ENCODE measurements at regions not wholly inside any gene's neighbourhood (a gene's known extent, or its start where the extent isn't known, plus 50 kb on each side); places are given as distances from the start of the nearest gene placed in this dataset.

DNA sequence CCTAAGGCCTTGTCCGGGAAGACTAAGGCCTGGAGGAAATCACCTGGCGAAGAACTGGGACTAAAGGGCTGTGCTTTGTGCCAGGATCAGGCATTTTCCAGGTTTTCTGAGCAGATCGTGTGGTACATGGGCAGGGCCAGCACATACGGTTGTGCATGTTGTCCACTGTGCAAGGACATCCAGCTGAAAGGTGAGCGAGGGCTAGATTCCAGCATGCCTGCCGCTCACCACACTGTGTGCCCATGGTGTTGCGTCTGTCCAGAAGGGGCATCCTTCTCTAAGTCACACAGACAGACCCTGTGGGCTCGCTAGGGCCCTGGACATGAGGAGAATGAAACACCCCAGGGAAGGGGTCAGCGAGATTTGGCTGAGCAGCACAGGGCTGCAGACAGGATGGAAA is 80.3 kb upstream of the TAF1B start:
- no peaks in the 10 kb centered on the region for H3K9me3 ChIP-seq (ENCODE audit: control insufficient read depth, insufficient read depth, low read depth, low read length)
- no peak overlapping the region for H3K27ac ChIP-seq (ENCODE audit: low read length)
- no peak for DNase-seq (ENCODE audit: low read depth, low spot score)
- CTCF ChIA-PET = no interaction called here
- no TSS peak for BruUV-seq (replicated peaks)
- POLR2A ChIA-PET = no interaction called here
- H3K4me1 ChIP-seq (ENCODE audit: control insufficient read depth, insufficient read depth, low read length) = no peaks in the 10 kb centered on the region; the same call in 1 of the 2 replicates
- no peaks in the 10 kb centered on the region for H3K27me3 ChIP-seq (ENCODE audit: control insufficient read depth, insufficient read depth, low read length)
- ATAC-seq = peak; percentile 25; the same call in 1 of the 2 replicates
- H3K4me3 ChIP-seq (ENCODE audit: low read depth in 2 of 2, low read length in 2 of 2) = no peak overlapping the region
- TF ChIP-seq TCF7L2 (IDR thresholded peaks at IDR 0.05; ENCODE audit: low read depth, low read length) (no peak), SIN3A (IDR thresholded peaks at IDR 0.05; ENCODE audit: borderline replicate concordance, insufficient read depth, low read depth, low read length) (no peak), POLR2AphosphoS5 (IDR thresholded peaks at IDR 0.05; ENCODE audit: low read depth, low read length) (no peak)
- TF ChIP-seq, protein P1, sequence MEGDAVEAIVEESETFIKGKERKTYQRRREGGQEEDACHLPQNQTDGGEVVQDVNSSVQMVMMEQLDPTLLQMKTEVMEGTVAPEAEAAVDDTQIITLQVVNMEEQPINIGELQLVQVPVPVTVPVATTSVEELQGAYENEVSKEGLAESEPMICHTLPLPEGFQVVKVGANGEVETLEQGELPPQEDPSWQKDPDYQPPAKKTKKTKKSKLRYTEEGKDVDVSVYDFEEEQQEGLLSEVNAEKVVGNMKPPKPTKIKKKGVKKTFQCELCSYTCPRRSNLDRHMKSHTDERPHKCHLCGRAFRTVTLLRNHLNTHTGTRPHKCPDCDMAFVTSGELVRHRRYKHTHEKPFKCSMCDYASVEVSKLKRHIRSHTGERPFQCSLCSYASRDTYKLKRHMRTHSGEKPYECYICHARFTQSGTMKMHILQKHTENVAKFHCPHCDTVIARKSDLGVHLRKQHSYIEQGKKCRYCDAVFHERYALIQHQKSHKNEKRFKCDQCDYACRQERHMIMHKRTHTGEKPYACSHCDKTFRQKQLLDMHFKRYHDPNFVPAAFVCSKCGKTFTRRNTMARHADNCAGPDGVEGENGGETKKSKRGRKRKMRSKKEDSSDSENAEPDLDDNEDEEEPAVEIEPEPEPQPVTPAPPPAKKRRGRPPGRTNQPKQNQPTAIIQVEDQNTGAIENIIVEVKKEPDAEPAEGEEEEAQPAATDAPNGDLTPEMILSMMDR (IDR thresholded peaks at IDR 0.05) = no peak
- TF ChIP-seq, protein P2, sequence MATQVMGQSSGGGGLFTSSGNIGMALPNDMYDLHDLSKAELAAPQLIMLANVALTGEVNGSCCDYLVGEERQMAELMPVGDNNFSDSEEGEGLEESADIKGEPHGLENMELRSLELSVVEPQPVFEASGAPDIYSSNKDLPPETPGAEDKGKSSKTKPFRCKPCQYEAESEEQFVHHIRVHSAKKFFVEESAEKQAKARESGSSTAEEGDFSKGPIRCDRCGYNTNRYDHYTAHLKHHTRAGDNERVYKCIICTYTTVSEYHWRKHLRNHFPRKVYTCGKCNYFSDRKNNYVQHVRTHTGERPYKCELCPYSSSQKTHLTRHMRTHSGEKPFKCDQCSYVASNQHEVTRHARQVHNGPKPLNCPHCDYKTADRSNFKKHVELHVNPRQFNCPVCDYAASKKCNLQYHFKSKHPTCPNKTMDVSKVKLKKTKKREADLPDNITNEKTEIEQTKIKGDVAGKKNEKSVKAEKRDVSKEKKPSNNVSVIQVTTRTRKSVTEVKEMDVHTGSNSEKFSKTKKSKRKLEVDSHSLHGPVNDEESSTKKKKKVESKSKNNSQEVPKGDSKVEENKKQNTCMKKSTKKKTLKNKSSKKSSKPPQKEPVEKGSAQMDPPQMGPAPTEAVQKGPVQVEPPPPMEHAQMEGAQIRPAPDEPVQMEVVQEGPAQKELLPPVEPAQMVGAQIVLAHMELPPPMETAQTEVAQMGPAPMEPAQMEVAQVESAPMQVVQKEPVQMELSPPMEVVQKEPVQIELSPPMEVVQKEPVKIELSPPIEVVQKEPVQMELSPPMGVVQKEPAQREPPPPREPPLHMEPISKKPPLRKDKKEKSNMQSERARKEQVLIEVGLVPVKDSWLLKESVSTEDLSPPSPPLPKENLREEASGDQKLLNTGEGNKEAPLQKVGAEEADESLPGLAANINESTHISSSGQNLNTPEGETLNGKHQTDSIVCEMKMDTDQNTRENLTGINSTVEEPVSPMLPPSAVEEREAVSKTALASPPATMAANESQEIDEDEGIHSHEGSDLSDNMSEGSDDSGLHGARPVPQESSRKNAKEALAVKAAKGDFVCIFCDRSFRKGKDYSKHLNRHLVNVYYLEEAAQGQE (IDR thresholded peaks at IDR 0.05; ENCODE audit: insufficient read depth in 1 of 2, low read depth in 2 of 2, low read length in 1 of 2) = no peak
- intact Hi-C loops (cut with micrococcal nuclease; ENCODE audit: unreplicated experiment) (no loop called here), in situ Hi-C loops (cut with HindIII; ENCODE audit: low pct_unique_long_range_greater_than_20kb, low sequenced_read_pairs) (no loop called here)
- H3K36me3 ChIP-seq (ENCODE audit: control insufficient read depth, insufficient read depth, low read length) = no peaks in the 10 kb centered on the region

DNA sequence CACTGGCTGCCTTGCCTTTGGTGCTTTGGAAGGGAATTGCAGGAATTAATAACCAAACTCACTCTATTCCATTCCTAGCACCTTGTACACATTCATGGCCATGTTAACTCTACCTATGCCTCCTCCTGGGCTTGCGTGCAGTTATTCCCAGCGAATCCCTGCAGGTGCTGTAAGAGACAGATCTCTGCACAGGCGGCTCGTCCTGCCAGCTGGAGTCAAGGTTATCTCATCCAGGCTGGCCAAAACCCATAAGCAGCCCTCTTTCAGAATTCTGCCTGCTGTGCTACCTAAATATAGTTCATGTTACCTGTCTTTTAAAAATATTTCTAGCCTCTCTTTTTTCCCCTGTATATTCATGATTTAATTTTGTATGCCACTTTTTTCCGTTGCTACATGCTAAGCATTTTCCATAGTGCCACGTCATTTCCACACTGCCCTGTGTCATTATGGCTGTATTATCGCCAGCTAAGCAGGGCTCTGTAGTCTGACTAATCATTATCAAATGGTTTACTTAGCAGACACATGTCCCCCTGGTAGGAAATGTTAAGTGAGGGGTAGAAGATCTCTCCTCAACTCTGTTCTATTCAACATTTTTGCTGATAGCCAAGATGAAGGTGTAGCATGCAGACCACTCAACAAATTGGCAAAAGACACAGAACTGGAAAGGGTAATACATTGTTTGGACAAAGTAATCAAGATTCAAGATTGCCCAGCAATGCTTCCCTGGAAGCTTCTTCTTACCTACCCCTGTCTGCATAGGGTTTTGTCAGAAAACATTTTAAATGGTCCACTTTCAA is 79.7 kb upstream of the TAF1B start:
- Histone ChIP-seq H3K36me3 (ENCODE audit: control insufficient read depth, insufficient read depth, low read length) (no peaks in the 10 kb centered on the region), H3K4me3 (ENCODE audit: low read depth in 2 of 2, low read length in 2 of 2) (no peak overlapping the region), H3K27me3 (ENCODE audit: control insufficient read depth, insufficient read depth, low read length) (no peaks in the 10 kb centered on the region), H3K9me3 (ENCODE audit: control insufficient read depth, insufficient read depth, low read depth, low read length) (no peaks in the 10 kb centered on the region), H3K4me1 (ENCODE audit: control insufficient read depth, insufficient read depth, low read length) (peaks cover 1% of the 10 kb centered on the region; the same call in 1 of the 2 replicates), H3K27ac (ENCODE audit: low read length) (no peak overlapping the region)
- DNase-seq (ENCODE audit: low read depth, low spot score) = no peak
- ATAC-seq = peak; percentile 8; the same call in 1 of the 2 replicates
- in situ Hi-C loops (cut with HindIII; ENCODE audit: low pct_unique_long_range_greater_than_20kb, low sequenced_read_pairs) = no loop called here
- POLR2A ChIA-PET = no interaction called here
- no TSS peak for BruUV-seq (replicated peaks)
- intact Hi-C loops (cut with micrococcal nuclease; ENCODE audit: unreplicated experiment) = no loop called here
- CTCF ChIA-PET = no interaction called here
- TF ChIP-seq, protein P2 (IDR thresholded peaks at IDR 0.05; ENCODE audit: insufficient read depth in 1 of 2, low read depth in 2 of 2, low read length in 1 of 2) = no peak
- TF ChIP-seq POLR2AphosphoS5 (IDR thresholded peaks at IDR 0.05; ENCODE audit: low read depth, low read length) = no peak

Measured in Panc1 (cell line).